GM18507 (cell line): ENCODE measurements at regions not wholly inside any gene's neighbourhood (a gene's known extent, or its start where the extent isn't known, plus 50 kb on each side); places are given as distances from the start of the nearest gene placed in this dataset.

Experiments used
- DNase-seq: peaks from one replicate; pipeline ENCODE4 v3.0.0; 2011; ENCODE audit warnings: low read depth; ENCODE audit not compliant: insufficient read length; ENCODE audit errors: extremely low spot score
- FAIRE-seq: peaks from 2 replicates; lab custom pipeline; 2011; peaks lifted over from hg19 to GRCh38; lab: Jason Lieb, UNC

GRCh38 chr13:103218253-103218652, 152.0 kb upstream of the SLC10A2 start:
- no peak for FAIRE-seq
- DNase-seq: no peak

- FAIRE-seq: no peak
These were observed 146.9 kb upstream of the SLC10A2 start for GRCh38 chr13:103213152-103213551.

GRCh38 chr13:103210348-103210747, 144.1 kb upstream of the SLC10A2 start:
- DNase-seq: no peak
- no peak for FAIRE-seq

More at GRCh38 chr13:103213152-103213551, 146.9 kb upstream of the SLC10A2 start:
- no peak for DNase-seq

GRCh38 chr13:103203735-103204330, 137.6 kb upstream of the SLC10A2 start:
- DNase-seq (no peak), FAIRE-seq (no peak)

GRCh38 chr13:103200118-103200885, 134.1 kb upstream of the SLC10A2 start:
- no peak for FAIRE-seq
- DNase-seq: no peak

- DNase-seq (no peak), FAIRE-seq (no peak)
These were observed 133.3 kb upstream of the SLC10A2 start for GRCh38 chr13:103199380-103200088.

GRCh38 chr13:103196356-103196755, 130.1 kb upstream of the SLC10A2 start:
- DNase-seq (no peak), FAIRE-seq (no peak)

GRCh38 chr13:103195762-103196161, 129.5 kb upstream of the SLC10A2 start:
- FAIRE-seq (no peak), DNase-seq (no peak)

- FAIRE-seq (no peak), DNase-seq (no peak)
These were observed 128.7 kb upstream of the SLC10A2 start for GRCh38 chr13:103194871-103195270.

GRCh38 chr13:103192511-103193135, 126.4 kb upstream of the SLC10A2 start:
- DNase-seq (no peak), FAIRE-seq (no peak)

GRCh38 chr13:103190841-103191240, 124.6 kb upstream of the SLC10A2 start:
- peak; percentile 45 for FAIRE-seq
- DNase-seq: no peak

- DNase-seq (peak; percentile 8), FAIRE-seq (peak; percentile 78)
These were observed 122.6 kb upstream of the SLC10A2 start for GRCh38 chr13:103188713-103189326.

GRCh38 chr13:103187721-103188156, 121.5 kb upstream of the SLC10A2 start:
- FAIRE-seq (no peak), DNase-seq (no peak)

GRCh38 chr13:103184413-103184812, 118.2 kb upstream of the SLC10A2 start:
- FAIRE-seq: no peak

GRCh38 chr13:103178986-103179943, 113.0 kb upstream of the SLC10A2 start:
- no peak for FAIRE-seq
- DNase-seq: no peak

More at GRCh38 chr13:103184413-103184812, 118.2 kb upstream of the SLC10A2 start:
- no peak for DNase-seq

- FAIRE-seq (no peak), DNase-seq (no peak)
These were observed 108.7 kb upstream of the SLC10A2 start for GRCh38 chr13:103174966-103175365.

GRCh38 chr13:103168901-103169508, 102.8 kb upstream of the SLC10A2 start:
- DNase-seq (no peak), FAIRE-seq (peak; percentile 63)

GRCh38 chr13:103164251-103164650, 98.0 kb upstream of the SLC10A2 start:
- FAIRE-seq (no peak), DNase-seq (no peak)
